Activated CD4-positive, alpha-beta T cell treated with anti-CD3 and anti-CD28 coated beads, Interleukin-2, Interleukin-6, amounts not matched to agents 100 ng/mL and 50 ng/mL, durations not matched to agents 16 hours and 8 hours (primary cell): ENCODE measurements at regions not wholly inside any gene's neighbourhood (a gene's known extent, or its start where the extent isn't known, plus 50 kb on each side); places are given as distances from the start of the nearest gene placed in this dataset.

Experiments
- DNase-seq: peaks from one replicate; pipeline ENCODE4 v3.0.0-alpha.2; 2020

DNA sequence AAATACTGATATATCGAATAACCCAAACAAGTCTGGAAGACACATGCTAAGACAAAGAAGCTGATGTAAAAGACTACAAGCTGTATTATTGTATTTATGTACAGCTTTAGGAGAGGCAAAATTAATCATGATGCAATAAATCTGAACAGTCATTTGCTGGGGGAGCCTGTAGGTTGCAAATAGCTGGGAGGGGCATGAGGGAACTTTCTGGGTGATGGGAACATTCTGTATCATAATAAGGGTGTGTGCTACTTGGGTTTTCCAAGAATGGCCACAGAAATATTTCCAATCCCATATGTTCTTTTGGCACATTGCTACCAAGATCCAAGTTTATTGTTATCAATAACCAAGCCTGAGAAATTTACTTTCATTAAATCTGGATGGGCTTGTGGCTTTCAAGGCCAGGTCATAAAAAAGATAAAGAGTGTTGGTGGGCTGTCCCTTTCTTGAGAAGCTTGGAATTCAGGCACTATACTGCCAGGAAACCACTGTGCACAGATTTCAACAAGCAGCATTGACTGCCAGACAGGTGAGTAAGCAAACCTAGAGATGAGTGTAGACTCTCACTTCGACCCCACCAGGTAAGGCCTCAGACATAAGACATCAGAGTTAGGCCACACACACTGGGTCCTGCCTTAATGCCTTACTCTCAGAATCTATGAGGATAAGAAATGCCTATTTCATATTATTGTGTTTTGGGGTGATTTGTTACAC is 629.7 kb upstream of the FZD8 start:
- no peak for DNase-seq

DNA sequence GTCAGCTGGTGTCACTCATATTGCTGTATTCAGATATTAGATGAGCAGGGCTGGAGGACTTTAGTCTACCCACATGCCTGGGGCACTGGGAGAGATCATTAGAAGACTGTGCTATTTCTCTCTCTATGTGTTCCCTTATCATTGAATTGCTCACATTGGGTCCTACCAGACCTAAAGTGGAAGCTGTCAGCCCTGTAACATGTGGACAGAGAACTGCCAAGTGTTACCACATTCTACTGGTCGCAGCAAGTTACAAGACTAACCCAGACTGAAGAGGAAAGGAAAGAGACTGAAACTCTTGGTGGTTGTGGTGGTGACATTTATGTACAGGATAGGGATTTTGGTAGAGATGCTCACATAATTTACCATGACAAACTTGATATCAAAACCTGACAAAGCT is 627.1 kb upstream of the FZD8 start:
- DNase-seq: no peak

DNA sequence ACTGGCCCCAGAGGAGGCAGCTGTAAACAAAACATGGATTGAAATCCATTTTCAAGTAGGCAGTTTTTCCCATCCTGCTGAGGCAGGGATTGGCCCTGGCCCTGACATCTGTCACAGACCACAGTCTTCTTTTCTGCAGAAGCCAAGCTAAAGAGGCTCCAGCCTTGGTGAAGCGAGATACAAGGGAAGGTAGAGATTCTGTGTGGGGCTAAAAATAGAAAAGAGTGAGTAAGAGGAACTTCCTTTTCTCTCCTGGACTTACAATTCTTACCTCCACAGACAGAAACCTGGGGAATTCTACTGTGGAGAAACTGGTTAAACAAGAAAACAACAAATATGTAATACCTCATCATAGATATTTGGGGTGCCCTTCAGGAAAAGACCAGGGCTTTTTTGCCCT is 624.8 kb upstream of the FZD8 start:
- no peak for DNase-seq

DNA sequence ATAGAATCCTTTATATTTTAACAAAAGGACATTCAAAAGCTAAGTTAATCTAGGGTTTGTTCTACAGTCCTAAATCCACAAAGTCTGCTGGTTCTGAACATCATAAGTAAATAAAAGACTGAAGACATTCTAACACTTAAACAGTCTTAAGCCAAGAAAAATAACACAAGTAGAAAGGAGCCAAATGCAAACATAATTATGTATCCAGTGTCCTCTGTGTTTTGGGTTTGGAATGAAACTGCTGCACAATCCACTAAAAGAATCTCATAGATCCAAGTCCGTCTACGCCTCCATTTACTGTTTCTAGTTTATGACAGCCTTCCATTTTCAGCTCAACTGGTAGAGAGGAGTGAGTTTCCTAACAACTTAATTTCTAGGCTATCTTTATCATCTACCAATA is 623.6 kb upstream of the FZD8 start:
- DNase-seq: no peak

DNA sequence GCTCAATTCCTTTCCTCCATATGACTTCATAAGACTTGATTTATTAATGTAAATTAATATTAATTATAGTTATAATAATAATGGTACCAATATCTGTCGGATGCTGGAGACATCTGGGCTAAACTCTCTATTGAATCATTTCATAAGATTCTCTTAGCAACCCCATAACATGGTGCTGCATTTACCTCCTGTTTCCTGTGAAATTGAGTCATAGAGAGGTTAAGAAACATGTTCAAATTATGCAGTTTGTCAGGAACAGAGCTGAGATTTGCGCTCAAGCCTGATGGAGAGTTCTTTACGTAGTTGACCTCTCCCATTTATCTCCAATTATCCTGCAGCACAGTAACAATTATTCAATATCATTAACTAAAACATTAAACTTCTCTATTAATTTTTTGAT is 621.8 kb upstream of the FZD8 start:
- no peak for DNase-seq

DNA sequence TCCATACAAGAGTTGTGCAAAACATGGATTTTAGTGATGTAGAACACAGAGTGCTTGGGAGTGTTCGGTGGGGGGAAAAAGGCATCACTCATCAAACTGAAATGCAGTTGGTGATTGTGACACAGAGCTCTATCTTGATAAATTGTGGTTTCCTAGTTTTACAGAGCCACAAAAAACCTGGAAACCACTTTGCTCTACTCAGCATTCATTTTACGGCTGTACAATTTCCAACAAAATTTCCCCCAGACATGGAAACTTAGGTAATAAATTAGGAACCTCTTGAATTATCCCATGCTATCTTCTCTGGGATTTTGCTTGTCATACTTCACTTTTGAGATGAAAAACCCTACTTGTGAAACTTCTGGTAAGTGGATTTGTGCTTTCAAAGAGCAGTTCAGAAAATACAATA is 614.9 kb upstream of the FZD8 start:
- no peak for DNase-seq

DNA sequence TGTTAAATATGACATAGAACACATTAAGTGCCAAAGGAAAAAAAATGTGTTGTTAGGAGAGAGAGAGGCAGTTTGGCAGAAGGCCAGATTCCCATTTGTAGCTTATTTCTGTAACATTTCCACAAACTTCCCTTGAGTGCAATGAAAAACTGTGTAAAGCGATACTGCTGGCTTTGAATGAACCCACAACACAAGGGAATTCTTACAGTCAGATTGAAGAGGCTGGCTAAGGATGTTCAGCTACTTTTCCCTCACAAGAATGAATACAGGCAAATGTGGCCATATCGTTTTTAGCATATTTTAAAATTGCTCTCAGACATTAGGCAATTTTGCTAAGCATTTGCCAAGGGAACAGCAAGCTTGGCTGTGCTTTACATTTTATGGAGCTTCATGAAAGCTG is 614.1 kb upstream of the FZD8 start:
- no peak for DNase-seq

DNA sequence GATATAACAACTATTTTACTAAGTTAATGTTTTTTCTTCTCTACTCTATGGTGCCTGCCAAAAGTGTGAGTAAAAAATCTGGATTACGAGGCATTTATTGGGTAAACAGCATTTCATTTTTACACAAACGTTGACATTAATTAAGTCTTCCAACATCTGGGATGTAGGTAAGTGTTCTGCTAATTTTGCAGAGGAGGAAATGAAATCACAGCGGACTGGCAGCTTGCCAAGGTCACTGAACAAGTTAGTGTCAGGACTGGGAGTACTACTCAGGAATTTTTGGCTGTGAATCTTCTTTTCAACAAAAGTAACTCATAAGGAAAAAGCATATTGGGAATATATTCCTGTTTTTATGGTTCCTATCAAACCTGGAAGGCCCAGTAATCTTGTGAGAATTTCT is 612.1 kb upstream of the FZD8 start:
- DNase-seq: no peak

DNA sequence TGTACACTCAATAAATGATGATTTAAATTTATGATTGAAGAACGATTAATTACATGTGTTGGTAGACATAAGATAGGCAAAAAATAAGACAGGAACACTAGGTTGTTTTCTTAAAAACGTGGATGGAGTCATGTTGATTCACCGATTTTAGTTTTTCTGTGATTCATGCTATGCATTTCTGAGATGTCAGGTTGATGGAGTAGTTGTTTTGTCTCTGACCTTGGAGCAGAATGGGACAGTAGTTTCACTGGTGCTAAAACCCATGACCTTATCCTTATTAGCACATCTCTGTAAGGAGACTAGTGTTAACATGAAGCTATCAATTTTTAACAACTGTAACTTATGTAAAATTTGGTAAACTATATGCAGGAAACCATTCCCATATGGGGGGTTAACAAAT is 611.6 kb upstream of the FZD8 start:
- no peak for DNase-seq

DNA sequence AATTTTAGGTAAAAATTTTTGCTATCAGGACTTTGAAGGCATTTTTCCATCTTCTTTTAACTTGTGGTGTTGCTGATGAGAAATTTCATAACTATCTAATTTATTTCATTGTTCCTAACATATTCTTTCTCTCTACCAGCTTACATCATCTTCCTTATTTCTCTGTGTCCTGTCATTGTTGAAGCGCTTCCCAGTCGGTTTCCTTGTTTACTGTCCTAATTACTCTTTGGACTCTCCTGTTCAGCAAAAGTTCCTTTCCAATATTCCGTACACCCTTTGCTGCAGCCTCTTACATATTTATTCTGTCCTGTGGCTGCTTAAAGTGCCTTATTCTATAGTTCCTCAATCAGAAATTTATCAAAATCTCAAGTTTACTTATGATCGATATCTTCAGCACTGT is 609.0 kb upstream of the FZD8 start:
- no peak for DNase-seq

DNA sequence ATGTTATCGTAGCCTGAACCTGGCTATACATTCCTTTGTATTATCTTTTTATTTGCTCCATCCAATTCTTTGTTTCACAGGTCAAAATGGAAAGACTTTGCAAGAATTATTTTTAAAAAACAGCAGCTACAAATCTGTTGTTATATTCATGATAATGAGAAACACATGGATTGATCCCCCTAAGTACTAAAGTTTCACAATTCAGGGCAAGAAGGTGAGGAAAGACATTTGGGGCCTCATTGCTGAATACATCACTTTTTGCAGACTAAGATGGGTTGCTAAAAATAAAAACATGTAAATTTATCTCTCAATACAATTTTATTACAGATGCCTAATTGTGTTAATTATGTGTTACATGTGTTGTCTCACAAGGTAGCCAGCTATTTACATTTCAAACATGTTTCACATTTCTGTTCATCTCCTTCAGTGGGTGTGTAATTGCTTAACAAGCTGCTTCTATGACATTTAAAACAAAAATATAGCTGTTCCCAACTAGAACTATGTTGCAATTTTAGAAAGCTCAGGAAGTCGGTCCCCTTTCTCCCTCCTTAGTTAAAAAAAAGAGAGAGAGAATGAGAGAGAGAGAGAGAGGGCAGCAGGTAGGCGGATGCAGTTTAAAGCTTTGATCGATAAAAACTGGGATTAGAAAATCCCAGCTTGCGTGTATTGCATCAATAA is 606.3 kb upstream of the FZD8 start:
- DNase-seq: no peak

DNA sequence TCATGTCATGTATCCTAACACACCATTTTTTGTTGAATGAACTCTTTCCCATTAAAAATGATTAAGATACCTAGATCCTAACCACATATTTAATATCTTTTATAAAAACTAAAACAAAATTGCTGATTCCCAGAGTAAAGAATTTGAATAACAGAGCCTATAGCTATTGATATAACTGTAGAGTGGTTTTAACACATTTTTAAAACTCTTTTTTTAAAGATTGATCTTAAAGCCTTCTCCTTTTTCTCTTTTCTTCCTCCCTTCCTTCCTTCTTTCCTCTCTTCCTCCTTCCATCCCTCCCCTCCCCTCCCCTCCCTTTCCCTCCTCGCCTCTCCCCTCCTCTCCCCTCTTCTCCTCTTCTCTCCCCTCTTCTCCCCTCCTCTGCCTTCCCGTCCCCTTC is 605.4 kb upstream of the FZD8 start:
- no peak for DNase-seq

DNA sequence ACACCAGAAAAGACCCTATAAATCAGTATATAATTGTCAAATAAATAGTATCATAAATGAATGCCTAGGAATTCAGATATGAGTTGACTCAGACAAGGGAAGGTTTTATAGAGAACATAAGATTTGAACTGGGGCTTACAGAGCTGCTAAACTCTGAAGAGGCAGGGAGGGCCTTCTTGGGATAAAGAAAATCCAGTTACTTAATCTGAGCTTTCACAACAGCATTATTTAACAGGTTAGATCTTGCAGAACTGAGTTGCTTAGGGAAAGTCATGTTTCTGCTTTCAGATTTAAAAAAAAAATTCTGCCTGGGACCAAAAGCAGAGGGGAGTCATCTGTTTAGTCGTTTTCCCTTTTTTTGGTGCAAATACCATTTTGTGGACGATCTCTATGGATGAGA is 594.8 kb upstream of the FZD8 start:
- no peak for DNase-seq

DNA sequence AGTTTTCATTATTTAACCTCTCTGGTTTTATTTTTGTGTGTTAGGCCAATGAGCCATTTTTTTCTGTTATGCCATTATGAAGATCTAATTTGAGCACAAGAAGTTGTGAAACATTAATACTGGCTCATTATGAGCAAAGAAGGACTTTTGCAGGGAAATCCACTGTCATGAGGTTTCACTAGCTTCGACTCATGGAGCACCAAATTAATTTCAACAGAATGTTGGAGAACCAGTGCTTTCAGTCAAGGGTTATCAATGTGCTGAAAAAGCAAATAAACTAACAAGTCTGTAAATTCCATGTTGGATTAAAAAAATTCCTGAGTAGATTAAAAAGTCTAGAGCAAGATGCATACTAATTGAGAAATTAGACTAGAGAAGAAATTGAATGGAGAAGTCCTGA is 594.2 kb upstream of the FZD8 start:
- DNase-seq: no peak

DNA sequence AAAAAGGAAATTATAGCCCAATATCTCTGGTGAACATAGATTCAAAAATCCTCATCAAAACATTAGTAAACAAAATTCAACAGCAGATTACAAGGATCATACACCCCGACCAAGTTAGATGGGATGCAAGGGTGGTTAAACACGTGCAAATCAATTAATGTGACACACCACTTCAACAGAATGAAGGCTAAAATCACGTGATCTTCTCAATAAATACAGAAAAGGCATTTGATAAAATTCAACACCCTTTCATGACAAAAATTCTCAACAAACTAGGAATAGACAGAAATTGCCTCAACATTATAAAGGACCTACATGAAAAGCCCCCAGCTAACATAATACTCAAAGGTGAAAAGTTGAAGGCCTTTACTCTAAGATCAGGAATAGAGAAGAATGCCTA is 590.8 kb upstream of the FZD8 start:
- DNase-seq: no peak

DNA sequence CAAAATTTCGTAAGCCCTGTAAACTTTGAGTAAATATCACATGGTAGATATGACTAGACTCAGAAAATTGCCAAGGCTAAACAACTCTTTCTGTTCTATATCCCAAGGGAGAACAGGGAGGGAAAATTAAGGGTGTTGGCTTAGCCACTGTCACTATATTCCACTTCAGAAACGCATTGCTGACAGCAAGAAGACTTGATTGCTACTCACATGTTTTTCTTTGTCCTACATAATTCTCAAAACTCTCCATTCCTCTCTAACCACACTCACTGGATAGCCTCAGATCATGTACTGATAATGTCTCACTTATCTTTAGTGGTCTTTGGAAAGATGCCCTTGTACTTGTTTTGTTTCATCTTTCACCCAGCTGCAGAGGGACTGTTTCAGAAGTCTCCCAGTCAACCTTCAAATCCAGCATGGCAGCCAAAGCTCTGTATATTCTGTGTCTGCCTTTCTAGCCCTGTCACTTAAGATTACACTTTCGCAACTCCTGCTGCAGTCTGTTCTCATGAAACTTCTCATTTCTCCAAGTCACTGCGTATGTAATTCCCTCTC is 582.4 kb upstream of the FZD8 start:
- no peak for DNase-seq

DNA sequence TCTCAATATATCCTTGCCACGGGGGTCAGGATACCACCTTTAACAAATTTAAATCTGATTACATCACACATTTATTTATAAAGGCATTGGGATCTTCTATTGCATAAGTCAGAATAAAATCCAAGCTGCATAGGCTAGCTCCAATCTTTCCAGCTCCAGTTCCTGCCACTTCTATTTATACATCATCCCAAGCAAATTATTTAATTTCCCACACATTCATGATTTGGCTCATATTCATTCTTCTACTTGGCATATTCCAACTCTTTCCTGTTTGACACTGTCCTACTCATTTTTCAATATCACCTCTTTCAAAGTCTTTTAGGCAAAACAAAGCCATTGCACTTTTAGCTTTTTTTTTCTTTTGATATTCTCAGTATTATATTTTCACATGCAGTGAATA is 579.0 kb upstream of the FZD8 start:
- no peak for DNase-seq

DNA sequence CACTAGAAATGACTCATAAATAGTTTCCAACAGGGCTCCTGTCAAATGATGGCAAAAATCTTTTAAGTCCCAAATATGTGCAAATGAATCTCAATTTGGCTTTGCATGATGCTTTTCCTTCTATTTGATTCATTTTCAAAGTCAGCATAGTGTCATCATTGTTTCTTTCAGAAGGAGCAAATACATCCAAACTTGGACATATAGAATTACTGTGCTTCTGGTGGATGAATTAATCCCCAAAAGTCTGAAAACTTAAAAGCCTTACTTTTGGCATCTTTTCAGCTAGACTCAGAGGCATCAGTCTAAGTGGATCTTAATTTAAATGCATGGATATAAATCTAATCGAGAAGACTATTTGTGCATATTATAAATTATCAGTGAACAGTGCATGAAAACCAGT is 578.1 kb upstream of the FZD8 start:
- no peak for DNase-seq

DNA sequence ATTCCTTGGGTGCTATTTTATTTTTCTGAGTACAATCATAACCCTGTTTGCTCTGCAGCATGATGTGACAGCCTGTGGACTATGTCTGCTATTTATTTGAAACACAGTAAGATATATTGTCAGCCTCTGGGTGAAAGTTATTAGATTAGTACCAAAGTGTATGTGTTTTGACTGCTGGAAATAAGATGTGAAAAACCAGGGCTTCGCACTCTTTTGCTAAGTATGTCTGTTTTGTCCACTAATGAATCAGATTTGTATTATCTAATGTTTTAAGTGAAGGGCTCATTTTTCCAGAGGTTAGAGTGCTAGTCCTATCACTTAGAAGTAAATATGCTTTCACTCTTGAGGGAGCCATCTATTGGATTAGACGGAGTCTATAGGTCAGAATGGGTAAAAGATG is 569.8 kb upstream of the FZD8 start:
- DNase-seq: no peak

DNA sequence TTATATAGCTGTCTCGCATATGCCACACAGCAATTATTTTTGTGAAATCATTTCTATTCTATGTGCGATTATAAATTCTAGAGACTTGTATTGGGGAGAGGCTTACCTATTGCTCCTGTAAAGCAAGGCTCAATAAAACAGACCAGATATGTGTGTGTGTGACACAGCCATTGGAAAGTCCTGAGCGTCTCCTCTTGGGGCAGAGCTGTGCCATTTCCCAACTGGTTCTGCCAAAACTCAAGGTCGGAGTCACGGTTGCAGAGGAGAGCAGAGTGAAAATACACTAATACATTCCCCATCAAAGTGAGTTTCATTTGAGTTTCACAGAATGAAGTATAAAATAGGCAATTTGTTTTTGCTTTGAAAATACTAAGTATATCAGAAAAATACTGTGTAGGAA is 567.4 kb upstream of the FZD8 start:
- DNase-seq: no peak

DNA sequence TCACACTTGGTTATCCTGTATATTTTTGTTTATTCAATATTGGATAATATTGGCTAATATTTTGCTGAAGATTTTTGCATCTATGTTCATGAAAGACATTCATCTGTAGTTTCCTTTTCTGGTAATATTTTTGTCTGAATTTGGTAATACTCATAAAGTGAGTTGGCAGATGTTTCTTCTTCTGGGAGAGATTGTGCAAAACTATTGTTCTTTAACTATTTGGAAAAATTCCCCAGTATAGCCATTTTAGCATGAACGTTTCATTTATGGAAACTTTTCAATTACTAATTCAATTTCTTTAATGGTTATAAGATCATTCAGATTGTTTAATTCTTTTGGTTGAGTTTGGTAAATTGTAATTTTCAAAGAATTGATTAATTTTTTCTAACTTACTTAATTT is 560.8 kb upstream of the FZD8 start:
- no peak for DNase-seq

DNA sequence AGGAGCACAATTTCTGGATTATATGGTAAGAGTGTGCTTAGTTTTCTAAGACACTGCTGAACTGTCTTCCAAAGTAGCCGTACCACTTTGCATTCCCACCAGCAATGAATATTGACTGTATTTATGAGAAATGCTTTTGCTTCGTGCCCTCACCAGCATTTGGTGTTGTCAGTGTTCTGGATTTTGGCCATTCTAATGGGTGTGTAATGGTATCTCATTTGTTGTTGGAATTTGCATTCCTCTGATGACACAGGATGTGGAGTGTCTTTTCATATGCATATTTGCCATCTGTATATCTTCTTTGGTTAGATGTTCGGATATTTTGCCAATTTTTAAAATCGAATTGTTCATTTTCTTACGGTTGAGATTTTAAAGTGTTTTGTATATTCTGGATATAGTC is 558.5 kb upstream of the FZD8 start:
- DNase-seq: no peak

DNA sequence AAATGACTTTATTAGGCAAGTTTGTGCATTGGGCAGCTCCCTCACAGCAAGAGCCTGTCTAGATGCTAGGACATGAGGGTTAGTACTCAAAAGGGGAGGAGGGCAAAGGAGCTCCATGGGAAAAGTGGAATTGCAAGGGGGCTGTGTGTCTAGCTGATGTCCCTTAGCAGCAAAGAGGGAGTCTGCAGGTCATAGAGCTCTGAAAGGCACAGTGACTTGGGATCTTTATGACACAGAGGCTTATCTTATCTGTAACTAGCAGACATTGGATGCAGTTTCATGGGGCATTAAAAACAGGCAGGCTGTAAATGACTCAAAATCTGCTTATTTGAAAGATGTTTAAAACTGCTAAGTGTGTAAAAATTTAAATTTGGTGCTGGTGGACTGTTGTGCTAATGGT is 556.2 kb upstream of the FZD8 start:
- no peak for DNase-seq

DNA sequence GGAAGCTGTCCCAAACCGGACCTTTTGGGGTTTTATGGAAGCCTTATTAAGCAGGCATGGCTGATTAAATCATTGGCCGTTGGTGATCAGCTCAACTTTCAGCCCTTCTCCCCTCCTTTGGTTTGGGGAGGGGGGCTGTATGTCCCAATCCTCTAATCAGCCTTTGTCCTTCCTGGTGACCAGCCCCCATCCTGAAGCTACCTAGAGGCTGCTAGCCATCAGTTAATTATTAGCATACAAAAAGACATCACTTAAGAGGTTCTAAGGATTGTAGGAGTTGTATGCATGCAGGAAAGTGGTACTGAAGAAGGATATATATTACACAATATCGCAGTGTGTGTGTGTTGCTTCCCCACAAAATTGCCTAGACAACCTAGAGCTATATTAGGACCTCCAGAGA is 553.3 kb upstream of the FZD8 start:
- DNase-seq: no peak

DNA sequence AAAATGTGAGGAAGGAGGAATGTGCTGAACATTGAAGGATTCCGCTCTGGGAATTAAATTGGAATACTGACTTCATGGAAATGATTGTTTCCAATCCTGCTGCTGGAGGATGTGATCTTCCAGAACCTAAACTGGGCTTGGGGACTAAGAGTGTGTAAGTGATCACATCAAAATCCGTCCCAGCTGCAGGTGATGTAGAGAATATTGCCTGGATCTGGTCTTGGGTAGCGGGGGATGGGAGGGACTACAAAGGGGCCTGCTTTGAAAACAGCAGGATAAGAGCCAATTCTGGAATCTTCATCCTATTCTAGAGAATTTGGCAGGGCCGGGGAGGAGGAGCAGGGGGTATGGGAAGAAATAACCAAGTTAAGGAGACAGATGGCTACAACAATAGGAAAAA is 552.2 kb upstream of the FZD8 start:
- no peak for DNase-seq
